HG02885 (cell line): ENCODE measurements at regions not wholly inside any gene's neighbourhood (a gene's known extent, or its start where the extent isn't known, plus 50 kb on each side); places are given as distances from the start of the nearest gene placed in this dataset.

ENCODE experiments used
- ATAC-seq: cut with Tn5 transposase; IDR thresholded peaks from one replicate; pipeline ENCODE4 v1.9.1; 2021; ENCODE audit warnings: mild to moderate bottlenecking; ENCODE audit not compliant: unreplicated experiment, poor library complexity

GRCh38 chr18:57921708-57922107 lies 118.6 kb upstream of the ATP8B1 start:
- ATAC-seq = no peak

DNA sequence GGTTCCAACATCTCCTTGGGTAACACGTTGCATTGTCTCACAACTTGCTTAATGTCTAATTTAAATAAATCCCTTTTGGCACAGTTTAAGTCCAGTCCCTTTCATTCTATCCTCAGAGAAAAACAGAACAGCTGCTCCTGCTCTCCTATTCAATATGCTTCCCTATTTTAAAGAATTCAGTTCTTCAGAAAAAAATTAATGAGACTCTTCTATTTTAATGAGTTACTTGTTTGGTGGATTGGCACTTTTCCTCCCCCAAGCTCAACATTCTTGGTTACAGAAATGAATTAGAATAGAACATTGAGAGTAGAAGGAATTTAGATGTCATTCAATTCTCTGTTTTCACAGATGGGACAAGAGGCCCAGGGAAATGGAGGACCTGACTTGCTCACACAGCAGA lies 116.9 kb upstream of the ATP8B1 start:
- no peak for ATAC-seq

DNA sequence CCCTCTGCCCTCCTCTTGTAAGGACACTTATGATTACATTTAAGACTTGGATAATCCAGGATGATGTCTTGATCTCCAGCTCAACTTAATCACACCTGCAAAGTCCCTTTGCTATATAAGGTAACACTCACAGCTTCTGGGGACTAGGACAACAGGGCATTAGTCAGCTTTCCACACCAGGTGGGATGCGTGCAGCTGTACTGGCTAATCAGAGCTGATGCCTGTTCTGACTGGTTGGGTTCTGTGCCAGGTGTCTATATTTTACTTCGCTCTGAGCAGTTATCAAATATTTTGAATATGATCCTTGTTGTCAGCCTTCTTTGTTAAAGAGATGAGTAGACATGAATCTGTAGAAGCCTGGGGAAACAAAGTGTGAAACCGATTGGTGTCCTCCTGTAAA lies 115.5 kb upstream of the ATP8B1 start:
- no peak for ATAC-seq

GRCh38 chr18:57916684-57917083 lies 113.6 kb upstream of the ATP8B1 start:
- ATAC-seq = no peak

- no peak for ATAC-seq
Observed at GRCh38 chr18:57915865-57916582, 112.9 kb upstream of the ATP8B1 start.

- ATAC-seq = no peak
Observed at GRCh38 chr18:57915248-57915647, 112.1 kb upstream of the ATP8B1 start.

GRCh38 chr18:57913686-57914085 lies 110.6 kb upstream of the ATP8B1 start:
- ATAC-seq = no peak

DNA sequence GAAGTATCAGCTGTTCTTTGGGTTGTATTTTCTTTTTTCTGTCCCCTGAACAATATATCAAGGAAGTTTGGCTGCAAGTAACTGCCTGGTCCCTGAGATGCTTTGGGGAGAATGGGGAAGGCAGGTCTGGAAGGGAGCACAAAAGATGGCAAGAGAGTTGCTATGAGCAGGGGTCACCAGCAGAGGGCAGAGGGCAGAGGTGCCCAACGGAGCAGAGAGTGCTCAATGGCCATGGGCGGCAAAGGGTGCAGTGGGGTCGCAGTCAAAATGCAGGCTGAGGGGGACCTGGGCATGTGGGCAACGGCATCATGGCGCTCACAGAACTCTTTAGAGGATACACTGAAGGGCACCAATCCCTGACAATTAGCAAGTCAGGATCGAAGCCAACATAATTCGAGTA lies 107.7 kb upstream of the ATP8B1 start:
- no peak for ATAC-seq

DNA sequence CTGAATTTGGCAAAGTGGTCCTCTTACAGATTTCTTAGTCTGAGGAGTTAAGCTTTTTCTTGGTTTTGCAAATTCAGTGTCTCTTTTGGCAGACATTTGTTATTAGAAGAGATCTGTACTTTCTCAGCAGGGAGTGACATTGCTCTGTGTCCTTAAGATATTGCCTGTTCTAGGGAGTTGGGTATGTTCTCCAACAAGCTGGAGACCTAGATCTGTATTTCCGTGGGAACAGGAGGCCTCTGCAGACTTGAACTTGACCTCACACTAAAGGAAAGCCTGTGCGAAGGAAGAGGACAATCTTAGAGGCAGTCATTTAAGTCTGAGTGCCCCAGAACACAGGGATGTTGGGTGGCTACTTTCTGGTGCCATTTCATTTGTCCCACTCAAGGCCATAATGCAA lies 107.0 kb upstream of the ATP8B1 start:
- no peak for ATAC-seq

GRCh38 chr18:57909620-57910019 lies 106.5 kb upstream of the ATP8B1 start:
- no peak for ATAC-seq

- no peak for ATAC-seq
Observed at GRCh38 chr18:57908092-57908491, 105.0 kb upstream of the ATP8B1 start.

- ATAC-seq = no peak
Observed at GRCh38 chr18:57907550-57907949, 104.4 kb upstream of the ATP8B1 start.

DNA sequence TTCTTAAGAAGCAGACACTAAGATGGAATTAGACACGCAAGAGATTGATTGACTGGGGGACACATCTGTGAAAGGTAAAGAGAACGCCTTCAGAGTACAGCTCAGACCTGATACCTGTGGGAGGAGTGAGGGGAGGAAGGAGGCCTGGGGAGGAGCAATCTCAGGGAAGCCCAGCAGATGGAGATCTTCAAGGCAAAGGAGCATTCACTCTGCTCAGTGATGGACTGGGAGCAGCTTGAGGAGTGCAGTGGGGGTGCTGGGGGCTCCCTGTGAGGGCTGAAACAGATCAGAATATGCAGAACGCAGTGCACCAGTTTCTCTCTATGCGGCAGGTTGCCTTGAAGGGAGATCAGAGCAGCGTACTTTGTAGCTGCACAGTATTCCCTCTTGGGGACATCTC lies 103.7 kb upstream of the ATP8B1 start:
- ATAC-seq = no peak

DNA sequence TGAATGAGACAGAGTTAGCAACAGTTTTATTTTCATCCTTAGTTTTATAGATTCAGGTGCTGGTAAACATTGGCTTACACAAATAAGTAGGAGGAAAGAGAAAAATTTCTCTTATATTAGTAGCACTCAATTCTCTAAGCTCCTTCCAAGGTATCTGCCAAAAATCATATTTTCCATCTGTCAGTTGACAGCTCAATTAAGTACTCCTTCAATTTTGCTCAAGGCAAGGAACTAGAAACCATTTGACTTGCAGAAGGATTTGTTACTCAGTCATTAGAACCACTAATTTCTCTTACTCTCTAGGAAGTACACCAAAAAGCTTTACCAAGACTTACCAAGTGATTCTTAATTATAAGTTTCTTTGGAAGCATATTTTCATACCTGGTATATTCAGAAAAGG lies 101.4 kb upstream of the ATP8B1 start:
- ATAC-seq = no peak

GRCh38 chr18:57902721-57903120 lies 99.6 kb upstream of the ATP8B1 start:
- no peak for ATAC-seq

- ATAC-seq = no peak
Observed at GRCh38 chr18:57901825-57902589, 98.9 kb upstream of the ATP8B1 start.

DNA sequence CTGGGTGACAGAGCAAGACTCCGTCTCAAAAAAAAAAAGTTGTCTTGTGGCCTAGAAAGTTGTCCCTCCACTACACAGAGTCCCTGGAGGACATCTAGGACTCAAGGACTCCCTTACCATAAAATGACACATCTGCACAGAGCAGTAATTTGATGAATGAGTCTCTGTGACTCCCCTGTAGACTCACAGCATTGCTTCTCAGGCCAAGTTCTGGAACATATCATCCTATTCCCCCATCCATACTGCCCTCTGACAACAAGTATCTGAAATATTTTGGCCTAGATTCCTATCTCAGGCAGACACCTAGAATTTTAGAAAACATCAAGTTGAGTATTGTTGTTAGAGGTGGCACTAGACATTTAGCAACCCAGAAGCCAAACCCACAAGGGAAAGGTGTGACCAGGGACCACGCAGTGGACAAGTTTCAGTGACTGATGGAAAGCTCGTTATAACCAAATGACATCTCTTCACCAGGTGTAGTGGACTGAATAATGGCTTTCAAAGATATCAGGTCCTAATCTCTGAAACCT lies 97.9 kb upstream of the ATP8B1 start:
- ATAC-seq = no peak

DNA sequence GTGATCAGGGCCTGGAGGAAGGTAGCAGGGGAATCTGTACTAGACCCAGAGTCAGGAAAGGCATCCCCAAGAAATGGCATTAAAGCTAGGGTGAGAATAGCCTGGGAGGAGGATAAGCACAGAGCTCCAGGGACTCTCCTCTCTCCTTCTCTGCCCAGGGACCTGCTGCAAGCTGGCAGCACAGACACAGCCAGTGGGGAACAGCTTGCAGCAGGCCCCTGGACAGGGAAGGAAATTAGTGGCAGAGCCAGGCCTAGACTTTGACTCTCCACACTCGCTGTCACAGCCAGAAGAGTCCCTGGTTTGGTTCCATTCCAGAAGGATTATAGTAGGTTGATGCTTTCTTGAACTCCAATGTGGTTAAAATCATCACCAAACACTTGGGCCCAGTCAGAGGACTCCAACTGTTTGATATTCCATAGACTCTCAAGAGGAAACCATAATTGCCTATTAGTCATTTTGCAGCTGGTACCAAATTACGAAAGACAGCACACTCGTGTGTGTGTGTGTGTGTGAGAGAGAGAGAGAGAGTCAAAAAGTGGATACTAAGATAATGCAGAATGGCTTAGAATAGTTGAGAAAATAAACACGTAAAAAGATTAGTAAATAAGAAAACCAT lies 95.5 kb upstream of the ATP8B1 start:
- ATAC-seq = no peak

- ATAC-seq = no peak
Observed at GRCh38 chr18:57895182-57895581, 92.1 kb upstream of the ATP8B1 start.

- no peak for ATAC-seq
Observed at GRCh38 chr18:57891707-57892391, 88.7 kb upstream of the ATP8B1 start.

- no peak for ATAC-seq
Observed at GRCh38 chr18:57890266-57890665, 87.2 kb upstream of the ATP8B1 start.
